Renal cortex interstitium (tissue), 11 donors: ENCODE measurements at regions not wholly inside any gene's neighbourhood (a gene's known extent, or its start where the extent isn't known, plus 50 kb on each side); places are given as distances from the start of the nearest gene placed in this dataset.

Experiments used
- DNase-seq, 11 donors: peaks; one replicate each; pipeline ENCODE4 v3.0.0-alpha.2; 2013; ENCODE audit warnings: low read depth in 9 of 11, low spot score in 4 of 11; ENCODE audit errors: extremely low read depth in 1 of 11

- DNase-seq: no peak
These were observed 254.4 kb upstream of the NCKAP5 start for GRCh38 chr2:133822517-133823225.

- no peak for DNase-seq
These were observed 254.9 kb upstream of the NCKAP5 start for GRCh38 chr2:133823226-133823550.

- DNase-seq: no peak
These were observed 256.6 kb upstream of the NCKAP5 start for GRCh38 chr2:133824869-133825268.

GRCh38 chr2:133825778-133826177 is 257.5 kb upstream of the NCKAP5 start:
- DNase-seq: no peak

GRCh38 chr2:133828913-133829312 is 260.6 kb upstream of the NCKAP5 start:
- DNase-seq: no peak

GRCh38 chr2:133829450-133830020 is 261.3 kb upstream of the NCKAP5 start:
- DNase-seq: no peak

GRCh38 chr2:133833746-133834145 is 265.5 kb upstream of the NCKAP5 start:
- no peak for DNase-seq

GRCh38 chr2:133835821-133836619 is 267.8 kb upstream of the NCKAP5 start:
- DNase-seq: no peak

- no peak for DNase-seq
These were observed 268.6 kb upstream of the NCKAP5 start for GRCh38 chr2:133836691-133837345.

GRCh38 chr2:133837441-133838094 is 269.3 kb upstream of the NCKAP5 start:
- DNase-seq: no peak

GRCh38 chr2:133838642-133839365 is 270.5 kb upstream of the NCKAP5 start:
- no peak for DNase-seq

- no peak for DNase-seq
These were observed 271.4 kb upstream of the NCKAP5 start for GRCh38 chr2:133839677-133840076.

- no peak for DNase-seq
These were observed 272.5 kb upstream of the NCKAP5 start for GRCh38 chr2:133840761-133841160.

GRCh38 chr2:133841900-133842299 is 273.6 kb upstream of the NCKAP5 start:
- DNase-seq: peak in 6 of 11 donors; percentile 8 to 26 (median 22)

- DNase-seq: no peak
These were observed 274.2 kb upstream of the NCKAP5 start for GRCh38 chr2:133842446-133842845.

GRCh38 chr2:133843091-133843490 is 274.8 kb upstream of the NCKAP5 start:
- DNase-seq: no peak

- DNase-seq: no peak
These were observed 275.3 kb upstream of the NCKAP5 start for GRCh38 chr2:133843551-133843950.

- peak; percentile 24 to 70 (median 53) for DNase-seq
These were observed 276.1 kb upstream of the NCKAP5 start for GRCh38 chr2:133844214-133844892.
